HUES6 (cell line): ENCODE measurements at regions not wholly inside any gene's neighbourhood (a gene's known extent, or its start where the extent isn't known, plus 50 kb on each side); places are given as distances from the start of the nearest gene placed in this dataset.

ENCODE experiments used
- H3K27ac ChIP-seq: 2 replicates; pipeline ENCODE4 v1.7.0; 2013; ENCODE audit warnings: low read depth, mild to moderate bottlenecking, low read length, inconsistent platforms
- H3K27me3 ChIP-seq: 2 replicates; pipeline ENCODE4 v1.6.1; 2013; ENCODE audit warnings: low read length; ENCODE audit not compliant: control insufficient read depth, insufficient read depth
- H3K36me3 ChIP-seq: 2 replicates; pipeline ENCODE4 v1.6.1; 2013; ENCODE audit warnings: low read length; ENCODE audit not compliant: control insufficient read depth, insufficient read depth
- H3K4me1 ChIP-seq: 2 replicates; pipeline ENCODE4 v1.6.1; 2013; ENCODE audit warnings: low read length; ENCODE audit not compliant: control insufficient read depth, insufficient read depth
- H3K4me3 ChIP-seq: 2 replicates; pipeline ENCODE4 v1.5.1; 2013; ENCODE audit warnings: low read depth, low read length
- H3K9ac ChIP-seq: one replicate; pipeline ENCODE4 v1.6.1; 2013; ENCODE audit warnings: mild to moderate bottlenecking, low read length
- H3K9me3 ChIP-seq: 2 replicates; pipeline ENCODE4 v1.6.1; 2013; ENCODE audit warnings: low read depth, low read length; ENCODE audit not compliant: control insufficient read depth, insufficient read depth

DNA sequence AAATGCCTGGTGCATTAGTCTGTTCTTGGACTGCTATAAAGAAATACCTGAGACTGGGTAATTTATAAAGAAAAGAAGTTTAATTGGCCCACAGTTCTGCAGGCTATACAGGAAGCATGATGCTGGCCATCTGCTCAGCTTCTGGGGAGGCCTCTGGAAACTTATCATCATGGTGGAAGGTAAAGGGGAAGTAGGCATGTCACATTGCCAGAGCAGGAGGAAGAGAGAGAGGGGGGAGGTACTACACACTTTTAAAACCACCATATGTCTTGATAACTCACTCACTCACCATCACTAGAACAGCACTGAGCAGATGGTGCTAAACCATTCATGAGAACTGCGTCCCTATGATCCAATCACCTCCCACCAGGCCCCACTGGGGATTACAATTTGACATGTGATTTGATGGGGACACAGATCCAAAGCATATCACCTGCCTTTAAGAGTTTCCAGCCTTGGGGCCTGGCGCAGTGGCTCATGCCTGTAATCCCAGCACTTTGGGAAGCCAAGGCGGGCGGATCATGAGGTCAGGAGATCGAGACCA, 219.0 kb downstream of the KATNAL1 start:
- Histone ChIP-seq H3K27me3 (no peaks in the 10 kb centered on the region), H3K27ac (no peak overlapping the region), H3K4me1 (no peaks in the 10 kb centered on the region), H3K9me3 (peaks cover 33% of the 10 kb centered on the region), H3K9ac (no peak overlapping the region), H3K4me3 (no peak overlapping the region), H3K36me3 (no peaks in the 10 kb centered on the region)

DNA sequence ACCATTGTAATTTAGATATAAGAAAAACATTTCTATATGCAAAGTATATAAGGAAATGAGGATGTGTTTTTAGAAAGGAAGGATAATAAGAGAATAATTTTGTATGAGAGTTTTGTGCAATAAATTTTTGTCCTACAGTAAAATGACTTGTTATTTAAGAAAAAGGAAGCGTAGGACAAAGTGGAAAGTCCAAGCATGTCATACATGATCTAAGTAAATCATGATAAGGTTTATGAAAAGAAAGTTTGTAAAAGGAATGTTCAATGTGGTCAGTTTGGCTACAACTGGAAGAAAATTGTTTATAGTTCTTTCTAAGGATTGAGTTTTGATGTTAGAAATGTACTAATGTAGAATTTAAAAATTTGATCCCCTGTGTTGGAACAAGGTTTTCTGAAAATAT, 222.3 kb downstream of the KATNAL1 start:
- Histone ChIP-seq H3K9me3 (peaks cover 51% of the 10 kb centered on the region), H3K27ac (no peak overlapping the region), H3K27me3 (no peaks in the 10 kb centered on the region), H3K4me1 (no peaks in the 10 kb centered on the region), H3K4me3 (no peak overlapping the region), H3K36me3 (no peaks in the 10 kb centered on the region), H3K9ac (no peak overlapping the region)

DNA sequence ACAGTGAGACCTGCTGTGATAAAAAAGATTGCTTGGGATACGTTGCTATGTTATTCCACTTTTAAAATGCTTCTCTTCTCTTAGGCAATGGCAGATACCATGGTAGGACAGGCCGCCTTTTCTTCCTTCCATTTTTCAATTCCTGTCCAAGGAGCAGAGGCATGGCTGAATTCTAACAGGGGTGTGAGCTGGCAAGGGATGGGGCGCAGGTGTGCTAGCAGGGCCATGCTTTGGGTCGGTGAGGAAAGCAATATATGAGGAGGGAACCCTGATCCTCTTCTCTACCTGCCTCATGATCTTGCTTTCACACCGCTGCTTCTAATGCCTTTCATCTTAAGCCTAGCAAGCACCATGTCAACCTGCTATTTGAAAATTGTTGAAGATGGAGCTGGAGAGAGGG, 225.0 kb downstream of the KATNAL1 start:
- Histone ChIP-seq H3K4me3 (no peak overlapping the region), H3K9ac (no peak overlapping the region), H3K27me3 (no peaks in the 10 kb centered on the region), H3K27ac (no peak overlapping the region), H3K36me3 (no peaks in the 10 kb centered on the region), H3K4me1 (0 out of 2 replicates have a peak, but pooled peaks cover 4% of the 10 kb centered on the region), H3K9me3 (peaks cover 53% of the 10 kb centered on the region)

DNA sequence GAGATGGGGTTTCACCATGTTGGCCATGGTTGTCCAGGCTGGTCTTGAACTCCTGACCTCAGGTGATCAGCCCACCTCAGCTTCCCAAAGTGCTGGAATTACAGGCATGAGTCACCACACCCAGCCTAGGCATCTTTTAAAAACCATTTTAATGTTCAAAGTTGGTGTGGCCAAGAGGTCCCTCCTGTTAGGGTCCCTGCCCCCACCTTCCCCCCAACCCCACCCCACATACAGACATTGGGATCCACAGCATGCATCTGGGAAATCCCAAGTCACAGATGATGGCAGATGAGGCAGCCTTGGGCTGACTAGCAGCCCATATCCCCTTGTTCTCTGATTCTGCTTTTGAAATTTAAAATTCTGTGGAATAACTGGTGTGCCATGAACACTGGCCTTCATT, 226.0 kb downstream of the KATNAL1 start:
- no peak overlapping the region for H3K9ac ChIP-seq

DNA sequence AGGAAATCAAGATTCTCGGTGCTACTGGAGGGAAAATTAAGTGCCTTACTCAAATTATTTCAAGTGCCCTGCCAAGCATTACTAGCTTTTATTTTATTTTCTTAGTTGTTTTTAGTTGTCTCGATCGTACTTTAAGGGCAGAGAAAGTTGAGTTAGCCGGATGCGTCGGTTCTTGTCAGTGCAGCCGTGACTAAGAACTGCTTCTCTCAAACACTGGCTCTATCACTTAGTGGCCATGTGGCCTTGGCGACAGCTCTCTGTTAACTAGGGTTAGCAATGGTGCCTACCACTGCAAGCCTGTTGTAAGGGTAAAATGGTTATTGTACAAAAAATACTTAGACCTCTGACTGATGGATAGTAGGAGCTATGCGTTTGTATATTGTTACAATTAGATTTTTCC, 227.8 kb downstream of the KATNAL1 start:
- 0 out of 2 replicates have a peak, but pooled peaks cover 4% of the 10 kb centered on the region for H3K4me1 ChIP-seq
- H3K9ac ChIP-seq: no peak overlapping the region
- no peak overlapping the region for H3K27ac ChIP-seq
- peaks cover 31% of the 10 kb centered on the region for H3K9me3 ChIP-seq
- H3K27me3 ChIP-seq: no peaks in the 10 kb centered on the region
- no peaks in the 10 kb centered on the region for H3K36me3 ChIP-seq
- no peak overlapping the region for H3K4me3 ChIP-seq

More for the DNA sequence above, 226.0 kb downstream of the KATNAL1 start:
- Histone ChIP-seq H3K4me1 (0 out of 2 replicates have a peak, but pooled peaks cover 4% of the 10 kb centered on the region), H3K27me3 (no peaks in the 10 kb centered on the region), H3K4me3 (no peak overlapping the region), H3K36me3 (no peaks in the 10 kb centered on the region), H3K9me3 (peaks cover 48% of the 10 kb centered on the region), H3K27ac (no peak overlapping the region)

DNA sequence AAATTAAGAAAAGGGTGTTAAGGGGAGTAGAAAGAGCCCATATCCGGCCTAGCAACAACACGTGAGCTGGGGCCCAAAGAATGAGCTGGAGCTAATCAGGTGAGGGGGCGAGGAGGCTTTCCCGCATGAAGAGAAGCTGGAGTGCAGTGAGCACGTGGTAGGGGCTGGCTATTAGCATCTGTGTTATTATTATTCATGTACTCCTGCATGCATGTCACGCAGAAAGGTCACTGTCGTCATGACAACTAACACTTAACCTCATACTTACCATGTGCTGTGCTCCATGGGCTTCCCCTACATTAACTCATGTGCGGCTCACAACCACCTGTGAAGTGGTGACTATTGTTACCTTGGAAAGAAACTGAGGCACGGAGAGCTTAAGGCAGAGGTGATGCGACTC, 227.6 kb upstream of the UBL3 start:
- Histone ChIP-seq H3K27ac (no peak overlapping the region), H3K9me3 (peaks cover 19% of the 10 kb centered on the region), H3K4me1 (0 out of 2 replicates have a peak, but pooled peaks cover 4% of the 10 kb centered on the region), H3K9ac (peak overlapping the region; percentile 17), H3K27me3 (no peaks in the 10 kb centered on the region), H3K4me3 (no peak overlapping the region), H3K36me3 (no peaks in the 10 kb centered on the region)

DNA sequence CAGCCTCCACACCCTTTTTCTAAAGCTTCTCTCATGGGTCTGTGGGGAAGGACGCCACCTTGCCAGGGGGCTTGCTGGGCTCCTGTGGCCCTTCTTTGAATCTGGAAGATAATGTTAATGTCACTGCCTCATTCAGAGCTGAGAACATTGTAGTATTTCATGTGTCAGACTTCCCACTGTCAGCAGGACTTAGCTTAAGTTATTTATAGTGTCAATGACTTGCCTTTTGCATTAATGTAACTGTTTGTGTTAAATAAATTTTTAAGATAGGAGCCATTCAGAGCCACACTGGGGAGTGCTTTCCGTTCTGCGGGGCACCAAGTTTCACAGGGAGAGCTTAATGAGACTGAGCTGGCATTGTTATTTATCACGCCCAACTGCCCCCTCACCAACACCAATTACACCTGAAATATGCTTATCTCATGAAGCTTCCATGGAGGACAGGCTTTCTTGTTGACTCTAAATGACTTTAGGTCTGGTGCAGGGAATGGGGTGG, 226.9 kb upstream of the UBL3 start:
- no peak overlapping the region for H3K9ac ChIP-seq
- H3K27ac ChIP-seq: no peak overlapping the region
- 0 out of 2 replicates have a peak, but pooled peaks cover 4% of the 10 kb centered on the region for H3K4me1 ChIP-seq
- no peaks in the 10 kb centered on the region for H3K36me3 ChIP-seq
- H3K9me3 ChIP-seq: peaks cover 11% of the 10 kb centered on the region
- no peak overlapping the region for H3K4me3 ChIP-seq
- H3K27me3 ChIP-seq: no peaks in the 10 kb centered on the region

DNA sequence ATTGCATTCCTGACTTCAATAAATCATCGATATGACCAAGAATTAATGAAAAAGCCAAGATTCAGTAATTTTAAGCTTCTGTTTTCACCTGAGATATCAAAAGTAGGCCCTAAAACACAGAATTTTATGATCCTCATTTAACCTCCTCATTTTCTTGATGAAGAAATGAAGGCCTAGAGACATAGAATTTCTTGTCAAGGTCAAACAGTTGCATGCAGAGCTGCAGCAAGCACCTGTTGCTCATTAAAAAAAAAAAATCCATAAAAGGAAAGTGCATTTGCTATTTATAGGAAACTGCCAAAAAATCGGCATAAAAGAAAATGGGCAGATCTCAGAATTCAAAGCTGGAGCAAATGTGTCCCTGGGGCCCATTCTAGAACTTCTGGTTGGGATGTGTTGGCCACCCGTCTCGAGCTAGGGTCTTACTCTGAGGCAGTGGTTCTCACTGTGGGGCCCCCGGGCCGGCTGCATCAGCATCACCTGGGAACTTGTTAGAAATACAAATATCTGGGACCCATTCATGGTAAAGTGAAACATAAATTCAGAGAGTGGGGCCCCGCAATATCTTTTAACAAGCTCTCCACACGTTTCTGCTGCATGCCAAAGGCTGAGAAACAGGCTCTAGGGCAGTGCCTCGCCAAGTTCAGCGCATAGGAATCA, 224.7 kb upstream of the UBL3 start:
- Histone ChIP-seq H3K27ac (no peak overlapping the region), H3K4me3 (no peak overlapping the region), H3K9me3 (peaks cover 2% of the 10 kb centered on the region; the same call in 1 of the 2 replicates), H3K4me1 (0 out of 2 replicates have a peak, but pooled peaks cover 4% of the 10 kb centered on the region), H3K9ac (no peak overlapping the region), H3K36me3 (no peaks in the 10 kb centered on the region), H3K27me3 (no peaks in the 10 kb centered on the region)

DNA sequence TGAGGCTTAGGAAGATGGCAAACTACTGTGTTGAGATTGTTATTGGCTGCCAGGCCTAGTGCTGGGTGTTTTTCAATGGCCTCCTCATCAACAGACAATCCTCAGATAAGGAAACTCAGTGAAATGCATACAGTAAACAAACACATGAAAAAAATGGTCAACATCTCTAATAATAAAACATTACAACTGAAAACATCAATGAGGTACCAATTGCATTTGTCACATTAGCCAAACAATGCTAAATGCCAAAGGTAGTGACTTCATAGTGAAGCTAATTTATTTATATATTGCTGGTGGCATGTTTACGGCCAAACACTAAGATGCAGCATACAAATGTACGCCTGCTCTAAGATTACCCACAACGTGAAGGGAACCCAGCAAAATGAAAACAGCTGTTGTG, 224.0 kb upstream of the UBL3 start:
- no peaks in the 10 kb centered on the region for H3K36me3 ChIP-seq
- H3K9me3 ChIP-seq: no peaks in the 10 kb centered on the region; the same call in 1 of the 2 replicates
- H3K4me3 ChIP-seq: no peak overlapping the region
- peaks cover 4% of the 10 kb centered on the region; the same call in 1 of the 2 replicates for H3K4me1 ChIP-seq
- no peak overlapping the region for H3K9ac ChIP-seq
- H3K27ac ChIP-seq: no peak overlapping the region
- no peaks in the 10 kb centered on the region for H3K27me3 ChIP-seq

DNA sequence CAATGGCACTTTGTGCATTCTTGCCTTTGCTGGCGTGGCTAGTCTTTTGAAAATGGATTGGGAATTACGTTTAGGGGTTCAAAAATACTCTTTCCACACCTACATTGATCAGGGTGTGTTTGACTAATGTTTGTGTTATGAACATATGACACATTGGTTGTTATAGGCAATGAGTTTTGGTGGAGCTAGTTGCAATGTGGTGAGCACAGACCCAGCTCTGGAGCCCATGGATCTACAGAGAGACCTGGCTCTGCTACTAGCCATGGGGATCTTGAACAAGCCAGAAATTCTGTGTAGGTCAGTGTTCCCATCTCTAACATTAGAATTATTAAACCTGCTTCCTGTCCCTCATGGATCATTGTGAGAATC, 222.4 kb upstream of the UBL3 start:
- Histone ChIP-seq H3K9me3 (no peaks in the 10 kb centered on the region; the same call in 1 of the 2 replicates), H3K4me1 (no peaks in the 10 kb centered on the region; the same call in 1 of the 2 replicates), H3K27ac (no peak overlapping the region), H3K27me3 (no peaks in the 10 kb centered on the region), H3K9ac (no peak overlapping the region), H3K36me3 (no peaks in the 10 kb centered on the region), H3K4me3 (no peak overlapping the region)

DNA sequence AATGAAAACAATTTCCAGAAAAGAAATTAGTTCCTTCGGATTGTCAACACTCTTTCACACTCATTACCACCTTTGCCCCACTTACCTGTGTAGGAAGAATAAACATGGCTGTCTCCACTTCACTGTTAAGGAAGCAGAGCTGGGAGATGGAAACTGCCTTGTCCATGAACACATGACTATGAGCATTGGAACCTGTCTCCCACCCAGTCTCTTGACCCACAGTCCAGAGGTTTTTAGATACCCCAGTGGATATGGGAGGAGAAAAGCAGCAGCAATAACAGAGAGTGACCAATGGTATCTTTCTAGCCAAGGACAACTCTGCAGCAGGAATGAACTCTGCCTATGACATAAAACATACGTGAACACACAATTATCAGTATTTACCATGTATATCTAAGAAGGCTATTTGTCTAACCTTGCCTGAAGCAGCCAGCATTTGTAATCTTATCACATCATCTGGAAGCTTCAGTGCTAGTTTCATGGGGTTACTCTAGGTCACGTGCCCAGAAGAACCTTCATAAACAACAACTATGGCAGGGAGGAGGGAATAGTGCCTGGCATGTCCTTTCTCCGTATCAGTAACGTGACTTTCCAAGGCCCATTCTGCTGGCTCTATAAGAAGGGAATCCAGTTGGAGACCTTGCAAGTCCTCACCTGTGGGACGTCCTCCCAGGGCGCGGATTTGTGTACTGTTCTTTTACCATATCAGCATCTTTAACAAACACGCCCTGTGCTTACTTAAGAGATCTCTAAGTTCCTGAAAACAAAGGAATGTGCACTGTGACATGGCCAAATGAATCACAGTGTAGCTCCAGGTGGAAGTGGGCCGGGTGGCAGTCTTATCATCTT, 221.8 kb upstream of the UBL3 start:
- Histone ChIP-seq H3K9me3 (no peaks in the 10 kb centered on the region; the same call in 1 of the 2 replicates), H3K4me1 (no peaks in the 10 kb centered on the region; the same call in 1 of the 2 replicates), H3K36me3 (no peaks in the 10 kb centered on the region), H3K4me3 (no peak overlapping the region), H3K9ac (no peak overlapping the region), H3K27ac (no peak overlapping the region), H3K27me3 (no peaks in the 10 kb centered on the region)
